Neural progenitor cell (in vitro differentiated cells): ENCODE measurements at regions not wholly inside any gene's neighbourhood (a gene's known extent, or its start where the extent isn't known, plus 50 kb on each side); places are given as distances from the start of the nearest gene placed in this dataset.

Experiments
- CTCF ChIP-seq: fragments of 200-600 bp; sonication (generic); IDR thresholded peaks from 2 replicates; pipeline ENCODE4 v1.5.1; 2017; ENCODE audit warnings: antibody characterized with exemption, mild to moderate bottlenecking
- EZH2 ChIP-seq: fragments of 200-600 bp; sonication (generic); IDR thresholded peaks from 2 replicates; pipeline ENCODE4 v1.6.1; 2017; ENCODE audit warnings: antibody characterized with exemption, mild to moderate bottlenecking, moderate library complexity
- EZH2phosphoT487 ChIP-seq: fragments of 200-600 bp; sonication (generic); IDR thresholded peaks from 2 replicates; pipeline ENCODE4 v1.6.1; 2017; ENCODE audit warnings: antibody characterized with exemption

- TF ChIP-seq CTCF = no peak
- no peak for TF ChIP-seq EZH2
- TF ChIP-seq EZH2phosphoT487 = no peak
Measured at GRCh38 chr5:71806711-71807110, 87.6 kb downstream of the CARTPT start.
